HL-60 (cell line): ENCODE measurements at regions not wholly inside any gene's neighbourhood (a gene's known extent, or its start where the extent isn't known, plus 50 kb on each side); places are given as distances from the start of the nearest gene placed in this dataset.

Experiments used
- CTCF ChIP-seq: IDR thresholded peaks from one replicate; pipeline ENCODE4 v1.5.1; 2011; ENCODE audit warnings: low read length, control low read depth, inconsistent platforms; ENCODE audit not compliant: insufficient read depth
- POLR2AphosphoS5 ChIP-seq: IDR thresholded peaks from 2 replicates; pipeline ENCODE4 v1.6.1; 2012; ENCODE audit warnings: low read depth
- REST ChIP-seq: IDR thresholded peaks from 2 replicates; pipeline ENCODE4 v1.6.1; 2012; ENCODE audit warnings: low read depth; ENCODE audit not compliant: insufficient replicate concordance

- no peak for TF ChIP-seq CTCF
- TF ChIP-seq POLR2AphosphoS5: no peak
- TF ChIP-seq REST: no peak
Measured at GRCh38 chr1:219040291-219040690, 133.4 kb upstream of the LYPLAL1 start.
